K562 (cell line): ENCODE measurements at regions not wholly inside any gene's neighbourhood (a gene's known extent, or its start where the extent isn't known, plus 50 kb on each side); places are given as distances from the start of the nearest gene placed in this dataset.

Experiments
- BCOR ChIP-seq: fragments of 450-650 bp; IDR thresholded peaks from 2 replicates; pipeline ENCODE4 v1.6.1; 2016
- BMI1 ChIP-seq: fragments of 150-350 bp; IDR thresholded peaks from 2 replicates; pipeline ENCODE4 v1.6.1; 2014; ENCODE audit warnings: low read length
- CC2D1A ChIP-seq: fragments of 450-650 bp; IDR thresholded peaks from 2 replicates; pipeline ENCODE4 v1.6.1; 2017; ENCODE audit warnings: mild to moderate bottlenecking
- CEBPB ChIP-seq: fragments of 450-650 bp; IDR thresholded peaks from 2 replicates; pipeline ENCODE4 v1.6.1; 2016; ENCODE audit warnings: missing genetic modification characterization, missing compliant biosample characterization
- ESRRB ChIP-seq: fragments of 250-450 bp; sonication (Bioruptor Pico); IDR thresholded peaks from 2 replicates; pipeline ENCODE4 v1.5.0; 2020; ENCODE audit warnings: mild to moderate bottlenecking, moderate library complexity, borderline replicate concordance
- GATAD2B ChIP-seq: fragments of 450-650 bp; IDR thresholded peaks from 2 replicates; pipeline ENCODE4 v1.6.1; 2017; ENCODE audit warnings: mild to moderate bottlenecking, borderline replicate concordance
- L3MBTL2 ChIP-seq: fragments of 450-650 bp; IDR thresholded peaks from 2 replicates; pipeline ENCODE4 v1.6.1; 2016; ENCODE audit warnings: mild to moderate bottlenecking, moderate library complexity
- LCOR ChIP-seq: sonication (generic); formaldehyde crosslinking; IDR thresholded peaks from 2 replicates; pipeline ENCODE4 v1.8.0; 2022; ENCODE audit warnings: mild to moderate bottlenecking, missing genetic modification reagents
- MXI1 ChIP-seq: IDR thresholded peaks from 2 replicates; pipeline ENCODE4 v1.6.1; 2011; ENCODE audit warnings: low read depth, mild to moderate bottlenecking, improper control_type of control experiment, low read length
- NCOA1 ChIP-seq: fragments of 450-650 bp; IDR thresholded peaks from 2 replicates; pipeline ENCODE4 v1.6.1; 2016; ENCODE audit warnings: low read depth
- NELFE ChIP-seq: IDR thresholded peaks from 2 replicates; pipeline ENCODE4 v1.6.1; 2011; ENCODE audit warnings: mild to moderate bottlenecking; ENCODE audit not compliant: insufficient read depth, insufficient read length
- OTX1 ChIP-seq: fragments of 450-650 bp; formaldehyde crosslinking; IDR thresholded peaks from 2 replicates; pipeline ENCODE4 v1.4.0; 2022; ENCODE audit warnings: mild to moderate bottlenecking
- PHF20 ChIP-seq: fragments of 450-650 bp; IDR thresholded peaks from 2 replicates; pipeline ENCODE4 v1.6.1; 2018; ENCODE audit not compliant: partially characterized antibody
- POLR2G ChIP-seq: fragments of 200-400 bp; formaldehyde crosslinking; IDR thresholded peaks from 2 replicates; pipeline ENCODE4 v1.6.1; 2017; ENCODE audit warnings: low read depth, mild to moderate bottlenecking, antibody characterized with exemption, low read length, moderate library complexity
- POLR3A ChIP-seq: IDR thresholded peaks from 2 replicates; pipeline ENCODE4 v1.6.1; 2011; ENCODE audit warnings: borderline replicate concordance, mild to moderate bottlenecking, moderate library complexity; ENCODE audit not compliant: insufficient read length, insufficient read depth; ENCODE audit errors: extremely low read depth
- RFX1 ChIP-seq: fragments of 450-650 bp; IDR thresholded peaks from 2 replicates; pipeline ENCODE4 v1.6.1; 2016; ENCODE audit warnings: mild to moderate bottlenecking, moderate library complexity
- TAF15 ChIP-seq: fragments of 200-400 bp; formaldehyde crosslinking; IDR thresholded peaks from 2 replicates; pipeline ENCODE4 v1.6.1; 2017; ENCODE audit warnings: mild to moderate bottlenecking, low read depth, low read length, moderate library complexity
- TRIM28 ChIP-seq: fragments of 450-650 bp; IDR thresholded peaks from 2 replicates; pipeline ENCODE4 v1.6.1; 2017
- XRCC3 ChIP-seq: fragments of 450-650 bp; IDR thresholded peaks from 2 replicates; pipeline ENCODE4 v1.6.1; 2017; ENCODE audit warnings: mild to moderate bottlenecking, moderate library complexity
- XRCC4 ChIP-seq: IDR thresholded peaks from one replicate; pipeline ENCODE4 v1.6.1; 2011; ENCODE audit not compliant: insufficient read depth, insufficient read length; ENCODE audit errors: extremely low read depth
- ZBTB1 ChIP-seq: sonication (generic); formaldehyde crosslinking; IDR thresholded peaks from 2 replicates; pipeline ENCODE4 v1.8.1; 2023; ENCODE audit warnings: missing genetic modification reagents, low read depth, mild to moderate bottlenecking, borderline replicate concordance
- ZNF384 ChIP-seq: IDR thresholded peaks from 2 replicates; pipeline ENCODE4 v1.6.1; 2012; ENCODE audit warnings: low read depth, low read length, improper control_type of control experiment
- TF ChIP-seq, protein P1 (sequence below): fragments of 250-450 bp; sonication (Bioruptor Pico); IDR thresholded peaks from 2 replicates; pipeline ENCODE4 v1.5.0; 2021; ENCODE audit warnings: mild to moderate bottlenecking, moderate library complexity
- TF ChIP-seq, protein P2 (sequence below): IDR thresholded peaks from 2 replicates; pipeline ENCODE4 v1.6.1; 2011; ENCODE audit warnings: borderline replicate concordance, low read depth, mild to moderate bottlenecking, moderate library complexity, low read length; ENCODE audit not compliant: insufficient read depth, poor library complexity, severe bottlenecking
- TF ChIP-seq, protein P3 (sequence below): IDR thresholded peaks from 2 replicates; pipeline ENCODE4 v1.6.1; 2011; ENCODE audit not compliant: insufficient read length; ENCODE audit errors: extremely low read depth

DNA sequence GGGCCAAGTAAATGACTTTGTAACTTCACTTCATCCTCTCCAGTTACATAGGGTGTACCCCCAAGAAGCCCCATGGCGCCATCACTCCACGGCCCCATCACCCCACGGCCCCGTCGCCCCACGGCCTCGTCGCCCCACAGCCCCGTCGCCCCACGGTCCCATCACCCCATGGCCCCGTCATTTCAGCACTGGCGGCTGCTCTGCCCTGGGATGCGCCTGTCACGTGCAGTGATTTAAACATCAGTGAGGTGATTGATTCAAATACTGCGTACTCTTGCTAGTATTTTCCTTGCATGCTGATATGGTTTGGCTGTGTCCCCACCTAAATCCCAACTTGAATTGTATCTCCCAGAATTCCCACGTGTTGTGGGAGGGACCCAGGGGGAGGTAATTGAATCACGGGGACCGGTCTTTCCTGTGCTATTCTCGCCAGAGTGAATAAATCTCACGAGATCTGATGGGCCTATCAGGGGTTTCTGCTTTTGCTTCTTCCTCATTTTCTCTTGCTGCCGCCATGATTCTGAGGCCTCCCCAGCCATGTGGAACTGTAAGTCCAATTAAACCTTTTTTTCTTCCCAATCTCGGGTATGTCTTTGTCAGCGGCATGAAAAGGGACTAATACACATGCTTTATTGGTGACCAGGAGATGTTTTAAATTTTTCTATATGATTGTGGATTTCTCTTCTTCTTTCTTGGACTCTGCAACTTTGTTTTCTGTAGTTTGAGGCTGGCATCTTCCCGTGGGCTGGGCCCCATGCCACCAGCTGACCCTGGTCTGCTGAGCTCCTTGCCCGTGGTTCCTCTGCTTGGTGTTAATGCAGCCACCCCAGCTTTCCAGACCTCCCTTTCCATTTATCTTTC is 50.1 kb upstream of the PCBP3 start (continued):
- TF ChIP-seq XRCC4 (no peak), XRCC3 (no peak), CEBPB (tag) (no peak), PHF20 (peak; percentile 86), MXI1 (peak; percentile 58), OTX1 (no peak), RFX1 (no peak), BMI1 (no peak), ESRRB (CRISPR knock-in tag) (no peak), L3MBTL2 (peak; percentile 97), POLR3A (no peak), NCOA1 (no peak), ZBTB1 (CRISPR knock-in tag) (no peak), LCOR (CRISPR knock-in tag) (no peak), POLR2G (no peak), ZNF384 (no peak), NELFE (no peak), GATAD2B (no peak), TRIM28 (no peak), CC2D1A (peak; percentile 18; the same call in 1 of the 2 replicates), TAF15 (no peak), BCOR (no peak)
- TF ChIP-seq, protein P1, sequence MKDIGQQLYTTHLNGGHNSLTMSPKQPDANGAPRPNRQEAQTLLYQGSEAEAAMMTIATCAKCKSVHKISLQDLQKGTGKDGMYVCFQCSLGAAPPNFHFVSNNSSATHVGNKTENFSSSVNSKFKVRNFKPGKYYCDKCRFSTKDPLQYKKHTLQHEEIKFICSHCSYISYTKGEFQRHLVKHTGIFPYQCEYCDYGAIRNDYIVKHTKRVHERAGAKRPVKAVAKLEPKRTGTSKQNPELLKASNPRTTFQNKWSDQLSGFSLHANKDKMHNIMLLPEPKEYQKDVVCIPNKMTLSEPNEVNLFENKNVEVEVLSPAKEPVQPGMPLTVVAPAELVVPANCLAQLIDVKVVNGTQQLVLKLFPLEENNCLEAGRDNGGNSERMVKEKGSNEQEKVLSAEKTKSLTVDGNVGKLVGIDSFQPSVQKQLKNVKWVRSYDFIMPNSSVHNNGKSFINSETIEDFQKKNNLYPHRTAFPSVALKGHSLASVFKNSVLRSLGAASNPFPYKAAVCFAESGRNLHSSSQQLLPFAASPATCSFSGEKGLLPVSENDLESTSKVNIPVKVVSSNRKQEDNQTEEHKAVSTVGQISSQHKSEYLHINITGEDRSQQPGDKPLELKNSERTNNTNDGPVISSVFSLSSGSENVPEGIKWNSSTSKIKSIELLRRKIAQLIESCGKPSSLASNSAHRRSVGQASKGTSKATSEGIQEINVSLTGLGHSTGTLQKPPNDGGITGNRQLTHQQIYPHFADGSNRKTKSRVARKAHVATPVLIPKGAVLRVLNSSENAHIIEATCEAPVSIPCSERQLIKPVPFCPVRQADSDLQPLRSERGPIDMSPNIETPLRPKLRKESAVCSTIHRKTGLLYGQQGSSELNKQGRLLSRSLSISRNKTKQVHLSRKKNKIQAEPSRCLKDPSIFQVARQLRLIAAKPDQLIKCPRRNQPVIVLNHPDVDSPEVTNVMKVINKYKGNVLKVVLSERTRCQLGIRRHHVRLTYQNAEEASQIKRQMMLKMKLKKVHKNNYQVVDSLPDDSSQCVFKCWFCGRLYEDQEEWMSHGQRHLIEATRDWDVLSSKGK = no peak
- TF ChIP-seq, protein P2, sequence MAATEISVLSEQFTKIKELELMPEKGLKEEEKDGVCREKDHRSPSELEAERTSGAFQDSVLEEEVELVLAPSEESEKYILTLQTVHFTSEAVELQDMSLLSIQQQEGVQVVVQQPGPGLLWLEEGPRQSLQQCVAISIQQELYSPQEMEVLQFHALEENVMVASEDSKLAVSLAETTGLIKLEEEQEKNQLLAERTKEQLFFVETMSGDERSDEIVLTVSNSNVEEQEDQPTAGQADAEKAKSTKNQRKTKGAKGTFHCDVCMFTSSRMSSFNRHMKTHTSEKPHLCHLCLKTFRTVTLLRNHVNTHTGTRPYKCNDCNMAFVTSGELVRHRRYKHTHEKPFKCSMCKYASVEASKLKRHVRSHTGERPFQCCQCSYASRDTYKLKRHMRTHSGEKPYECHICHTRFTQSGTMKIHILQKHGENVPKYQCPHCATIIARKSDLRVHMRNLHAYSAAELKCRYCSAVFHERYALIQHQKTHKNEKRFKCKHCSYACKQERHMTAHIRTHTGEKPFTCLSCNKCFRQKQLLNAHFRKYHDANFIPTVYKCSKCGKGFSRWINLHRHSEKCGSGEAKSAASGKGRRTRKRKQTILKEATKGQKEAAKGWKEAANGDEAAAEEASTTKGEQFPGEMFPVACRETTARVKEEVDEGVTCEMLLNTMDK = no peak
- TF ChIP-seq, protein P3, sequence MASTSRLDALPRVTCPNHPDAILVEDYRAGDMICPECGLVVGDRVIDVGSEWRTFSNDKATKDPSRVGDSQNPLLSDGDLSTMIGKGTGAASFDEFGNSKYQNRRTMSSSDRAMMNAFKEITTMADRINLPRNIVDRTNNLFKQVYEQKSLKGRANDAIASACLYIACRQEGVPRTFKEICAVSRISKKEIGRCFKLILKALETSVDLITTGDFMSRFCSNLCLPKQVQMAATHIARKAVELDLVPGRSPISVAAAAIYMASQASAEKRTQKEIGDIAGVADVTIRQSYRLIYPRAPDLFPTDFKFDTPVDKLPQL = no peak
